SKM-1 (cell line): ENCODE measurements at regions not wholly inside any gene's neighbourhood (a gene's known extent, or its start where the extent isn't known, plus 50 kb on each side); places are given as distances from the start of the nearest gene placed in this dataset.

Source experiments
- DNase-seq: peaks from one replicate; lab custom pipeline; 2025; ENCODE audit not compliant: unreplicated experiment; lab: John Stamatoyannopoulos, UW

DNA sequence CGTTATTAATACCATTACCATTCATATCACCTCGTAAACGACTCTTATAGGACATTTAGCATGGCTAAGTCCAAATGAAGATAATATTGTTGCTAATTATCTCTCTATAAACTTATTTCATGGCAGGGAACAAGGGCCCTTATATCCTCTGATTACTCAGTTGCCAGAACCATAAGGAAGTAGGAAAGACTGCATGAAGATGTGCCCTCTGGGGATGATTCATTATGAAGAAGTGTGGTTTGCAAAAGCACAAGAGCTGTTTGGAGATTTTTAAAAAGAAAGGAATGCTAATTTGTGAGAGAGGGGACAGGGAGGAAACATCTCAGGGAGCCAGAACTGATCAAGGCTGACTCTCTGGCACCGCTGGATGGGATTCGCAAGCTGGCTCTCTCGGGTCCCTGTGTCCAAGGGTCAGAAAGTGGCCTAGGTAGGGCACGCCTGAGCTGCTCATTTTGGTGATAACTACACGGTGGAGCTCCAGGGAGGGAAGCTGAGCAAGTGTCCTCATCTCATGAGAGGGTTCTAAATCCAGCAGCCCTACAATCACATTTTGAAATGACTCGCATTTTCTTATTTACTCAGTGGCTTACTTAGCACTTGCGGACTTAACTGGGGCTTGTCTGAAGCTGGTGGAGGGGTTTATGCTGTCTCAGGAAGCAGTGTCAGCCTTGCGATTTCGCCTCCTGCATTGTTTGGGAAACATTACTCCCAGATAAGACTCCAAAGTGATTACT is 136.8 kb downstream of the C5orf15 start:
- DNase-seq = no peak

DNA sequence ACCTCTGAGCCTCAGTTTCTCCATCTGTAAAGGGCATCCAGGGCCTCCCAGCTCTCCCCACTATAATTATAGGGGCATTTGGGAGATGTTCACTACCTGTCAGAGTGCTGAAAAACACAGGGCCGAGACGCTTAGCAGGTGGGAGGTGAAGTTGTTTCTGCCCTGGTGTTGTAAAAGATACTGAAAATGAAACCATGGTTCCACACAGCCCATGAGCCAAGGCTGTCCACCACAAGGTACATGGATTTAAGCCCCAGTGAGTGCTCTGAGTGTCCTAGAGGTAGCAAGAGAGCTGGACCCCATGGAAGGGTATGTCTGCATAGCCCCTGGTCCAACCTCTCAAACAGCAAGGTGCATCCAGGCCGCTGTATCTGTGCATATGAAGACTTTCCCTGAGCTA is 137.5 kb downstream of the C5orf15 start:
- no peak for DNase-seq

GRCh38 chr5:133830281-133830680 is 138.1 kb downstream of the C5orf15 start:
- DNase-seq = no peak

- DNase-seq = no peak
Observed at GRCh38 chr5:133829786-133830185, 138.6 kb downstream of the C5orf15 start.

- no peak for DNase-seq
Observed at GRCh38 chr5:133828722-133829121, 139.7 kb downstream of the C5orf15 start.

DNA sequence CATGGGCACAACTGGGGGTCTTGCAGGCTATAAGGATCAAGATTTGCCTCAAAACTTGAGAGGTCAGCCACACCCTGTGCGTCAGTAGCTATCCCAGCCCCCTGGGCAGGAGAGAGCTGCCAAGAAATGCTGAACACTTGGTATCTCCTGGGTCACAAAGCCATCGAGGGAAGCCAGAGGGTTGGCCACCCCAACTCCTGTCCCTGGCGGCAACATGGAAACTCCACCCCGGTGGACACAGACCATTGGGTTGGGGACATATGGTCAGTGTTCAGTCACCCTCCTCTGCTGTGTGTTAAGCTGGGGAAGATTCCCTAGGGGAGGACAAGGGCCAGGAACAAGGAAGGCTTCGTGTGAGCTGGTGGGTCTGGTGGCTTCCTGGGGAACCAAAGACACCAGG is 140.6 kb downstream of the C5orf15 start:
- DNase-seq = no peak

DNA sequence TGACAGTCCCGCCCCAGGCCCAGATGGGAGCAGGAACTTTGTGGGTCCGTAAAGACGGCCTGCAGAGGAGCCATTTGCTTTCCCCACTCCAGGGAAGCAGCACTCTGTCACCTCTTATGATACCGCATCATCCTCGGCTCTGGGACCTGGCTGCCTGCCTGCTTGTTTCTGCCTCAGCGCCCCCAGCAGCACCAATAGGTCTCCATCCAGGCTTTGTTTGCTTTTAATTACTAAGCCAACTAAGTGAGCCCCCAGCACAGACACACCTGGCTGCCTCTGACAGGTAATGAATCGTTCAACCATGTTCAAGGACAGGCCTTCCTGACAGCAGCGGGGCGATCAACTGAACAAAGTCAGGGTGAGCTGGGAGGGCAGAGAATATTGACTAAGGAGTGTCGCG is 141.4 kb downstream of the C5orf15 start:
- no peak for DNase-seq

GRCh38 chr5:133825631-133826289 is 142.7 kb downstream of the C5orf15 start:
- DNase-seq = no peak

- no peak for DNase-seq
Observed at GRCh38 chr5:133824661-133825254, 143.7 kb downstream of the C5orf15 start.

GRCh38 chr5:133821889-133822288 is 146.5 kb downstream of the C5orf15 start:
- DNase-seq = no peak

DNA sequence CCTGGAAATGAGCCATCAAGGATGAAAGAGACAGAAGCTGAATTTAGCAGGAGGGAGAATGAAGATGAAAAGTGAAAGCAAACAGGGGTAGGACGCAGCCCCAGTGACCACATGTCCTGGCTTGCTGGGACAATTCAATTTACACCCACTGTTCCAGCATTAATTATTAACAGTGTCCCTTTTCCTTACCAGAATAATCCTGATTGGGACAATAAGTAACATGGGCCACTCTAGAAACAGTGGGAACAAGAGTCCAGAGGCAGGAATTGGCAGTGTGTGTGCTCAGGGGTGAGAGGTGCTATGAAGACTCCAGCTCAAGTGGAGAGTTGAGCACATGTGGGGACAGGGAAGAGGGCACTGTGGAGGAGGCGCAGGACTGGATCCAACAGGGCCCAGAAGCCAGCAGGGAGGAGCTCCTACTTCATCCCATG is 147.1 kb downstream of the C5orf15 start:
- DNase-seq = no peak

DNA sequence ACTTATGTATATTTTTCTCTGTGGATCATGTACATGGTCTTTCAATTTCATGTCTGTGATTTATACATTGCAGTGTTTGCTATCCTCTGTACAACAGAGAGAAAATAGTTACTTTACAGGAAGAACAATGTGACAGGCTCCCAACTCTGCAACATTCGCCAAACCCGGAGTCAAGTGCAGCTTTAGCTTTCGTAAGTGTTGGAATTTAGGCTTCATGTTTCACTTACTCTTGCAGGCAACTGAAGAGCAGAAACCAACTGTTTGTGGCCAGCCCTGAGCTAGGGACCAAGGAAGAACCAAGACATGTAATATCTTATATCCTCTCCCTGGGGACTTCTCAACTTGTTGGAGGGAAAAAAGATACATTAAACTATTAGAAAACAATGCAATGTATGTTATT is 147.9 kb downstream of the C5orf15 start:
- no peak for DNase-seq

GRCh38 chr5:133819977-133820471 is 148.4 kb downstream of the C5orf15 start:
- no peak for DNase-seq

GRCh38 chr5:133818869-133819600 is 149.4 kb downstream of the C5orf15 start:
- DNase-seq = no peak

DNA sequence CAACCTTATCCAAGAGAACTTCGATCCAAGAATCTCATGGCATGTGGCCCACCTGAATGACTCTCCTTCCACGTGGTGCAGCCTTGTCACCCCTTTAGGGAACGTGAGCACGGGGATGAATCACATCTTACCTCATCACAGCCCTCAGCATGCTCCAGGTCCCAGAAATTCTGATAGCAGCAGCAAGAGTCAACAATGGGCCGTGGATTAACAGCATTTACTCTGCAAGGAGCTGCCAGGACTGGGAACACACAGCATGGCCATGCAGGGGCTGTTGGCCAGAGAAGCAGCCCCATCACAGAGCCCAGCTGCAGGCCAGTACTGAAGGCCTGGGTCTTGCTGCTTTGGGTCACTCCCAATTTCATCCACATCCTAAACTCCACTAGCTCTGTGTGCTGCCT is 150.4 kb downstream of the C5orf15 start:
- DNase-seq = no peak

DNA sequence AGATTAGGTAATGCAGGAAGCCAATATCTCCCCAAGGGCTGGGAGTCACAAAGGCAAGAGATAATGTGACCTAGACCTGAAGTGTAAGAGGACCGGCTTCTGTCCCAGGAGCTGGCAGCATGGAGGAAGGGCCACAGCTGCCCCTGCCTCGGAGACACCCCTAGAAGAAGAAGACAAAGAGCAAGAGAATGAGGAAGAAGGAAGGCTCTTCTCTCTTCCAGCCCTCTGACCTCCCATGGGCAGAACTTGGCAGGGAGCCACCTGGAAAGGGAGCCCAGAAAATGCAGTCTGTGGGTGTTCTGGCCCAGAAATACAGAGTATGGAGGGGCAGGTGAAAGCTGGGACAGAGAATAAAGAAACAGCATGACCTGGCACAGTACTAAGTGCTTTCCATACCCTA is 151.0 kb downstream of the C5orf15 start:
- no peak for DNase-seq

- DNase-seq = no peak
Observed at GRCh38 chr5:133816791-133817190, 151.6 kb downstream of the C5orf15 start.

DNA sequence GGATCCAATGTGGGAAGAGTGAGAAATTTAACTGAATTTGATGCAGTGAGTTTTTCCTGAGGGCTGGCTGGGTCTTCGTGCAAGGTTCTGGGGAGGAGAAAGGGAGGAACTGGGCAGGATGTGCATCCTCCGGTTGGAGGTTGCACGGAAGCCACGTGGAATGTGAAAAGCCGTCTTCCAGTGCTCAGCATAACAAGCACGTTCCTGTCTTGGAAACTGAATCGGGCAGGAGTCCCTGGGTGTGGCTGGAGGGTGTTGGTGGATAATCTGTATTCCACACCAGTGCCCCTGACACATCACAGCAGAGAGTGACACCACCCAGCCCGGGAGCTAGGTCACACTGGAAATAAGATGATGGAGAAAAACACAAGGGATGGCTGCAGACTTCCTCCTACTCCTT is 154.3 kb downstream of the C5orf15 start:
- no peak for DNase-seq

DNA sequence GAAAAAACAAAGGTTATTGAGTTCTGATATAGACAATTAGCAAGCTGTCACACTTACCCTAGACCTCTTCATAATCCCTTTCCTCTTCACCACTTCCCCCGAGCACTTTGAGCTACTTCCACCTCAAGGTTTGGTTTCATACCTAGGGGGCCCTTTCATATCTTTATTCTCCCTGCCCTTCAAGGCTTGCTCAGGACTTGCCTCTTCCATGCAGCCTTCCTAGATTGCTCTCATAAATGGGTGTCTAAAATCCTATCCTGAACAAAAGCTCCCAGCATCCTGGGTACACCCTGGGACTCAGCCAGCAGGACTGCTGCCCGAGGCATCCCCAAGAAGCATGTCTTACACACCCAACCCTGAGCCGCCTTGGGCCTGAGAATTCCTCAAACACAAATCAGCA is 157.3 kb downstream of the C5orf15 start:
- DNase-seq = no peak

GRCh38 chr5:133809801-133810200 is 158.6 kb downstream of the C5orf15 start:
- no peak for DNase-seq

DNA sequence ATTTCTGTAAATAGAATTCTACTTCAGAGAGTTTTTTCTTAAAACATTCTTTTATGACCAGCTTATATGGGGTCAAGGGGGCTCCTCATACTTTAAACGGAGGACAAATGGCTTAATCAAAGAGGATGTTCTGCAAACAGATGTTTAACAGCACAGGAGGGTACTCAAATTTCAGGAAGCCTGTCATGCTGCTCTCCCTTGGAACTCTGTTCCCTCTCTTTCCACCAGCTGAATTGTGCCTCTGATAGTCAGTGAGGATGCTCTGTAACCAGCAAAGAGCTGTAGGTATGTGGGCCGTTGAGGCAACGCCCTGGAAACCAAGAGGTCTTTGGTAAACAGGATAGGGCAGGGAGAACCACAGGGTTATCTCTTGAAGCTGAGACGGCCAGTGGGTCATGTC is 161.1 kb downstream of the C5orf15 start:
- no peak for DNase-seq

DNA sequence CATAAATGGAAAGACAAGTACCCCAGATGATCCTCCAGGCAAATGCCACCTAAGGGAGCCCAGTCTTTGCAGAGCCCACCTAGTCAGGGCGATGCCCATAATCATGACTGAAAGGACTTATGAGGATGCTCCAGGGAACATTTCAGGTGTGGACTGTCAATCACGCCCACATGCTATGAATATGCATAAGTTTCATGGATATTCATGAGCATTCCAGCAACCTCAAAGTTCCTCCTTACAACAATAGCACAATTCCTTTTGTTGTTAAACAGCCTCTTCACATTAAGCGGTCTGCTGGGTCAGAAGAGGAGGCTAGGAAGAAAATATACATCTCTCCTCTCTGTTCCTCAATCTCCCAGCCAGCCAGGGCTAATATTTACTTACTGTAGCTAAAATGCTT is 161.6 kb downstream of the C5orf15 start:
- DNase-seq = no peak
